ENCODE measurements at regions not wholly inside any gene's neighbourhood (a gene's known extent, or its start where the extent isn't known, plus 50 kb on each side); places are given as distances from the start of the nearest gene placed in this dataset.

- Mint-ChIP-seq H3K9me3 (peaks cover 0 to 6% (median 2%) of the 10 kb centered on the region in 5 donors), H3K4me3 (no peak overlapping the region), H3K4me1 (no peaks in the 10 kb centered on the region), H3K27me3 (peaks cover 0 to 3% of the 10 kb centered on the region in 2 donors), H3K36me3 (no peaks in the 10 kb centered on the region), H3K27ac (no peak overlapping the region)
- Histone ChIP-seq H3K27me3 (ENCODE audit: insufficient read depth, low read length, poor library complexity, severe bottlenecking) (no peaks in the 10 kb centered on the region), H3K4me3 (ENCODE audit: low read length) (no peak overlapping the region), H3K9me3 (ENCODE audit: low read length) (no peaks in the 10 kb centered on the region), H3K36me3 (ENCODE audit: insufficient read depth, low read length) (no peaks in the 10 kb centered on the region), H3K27ac (ENCODE audit: low read depth, low read length) (no peak overlapping the region), H3K4me1 (ENCODE audit: insufficient read depth, low read length) (no peaks in the 10 kb centered on the region)
- ChIA-PET CTCF (no interaction called here), POLR2A (no interaction called here)
- DNase-seq = no peak
Measured at GRCh38 chr13:47621931-47622330, 379.1 kb downstream of the SUCLA2 start.

- Mint-ChIP-seq H3K9me3 (peaks cover 5 to 14% (median 5%) of the 10 kb centered on the region in 5 donors), H3K4me1 (no peaks in the 10 kb centered on the region), H3K36me3 (no peaks in the 10 kb centered on the region), H3K4me3 (no peak overlapping the region), H3K27me3 (no peaks in the 10 kb centered on the region), H3K27ac (no peak overlapping the region)
- Histone ChIP-seq H3K9me3 (ENCODE audit: low read length) (no peaks in the 10 kb centered on the region), H3K27ac (ENCODE audit: low read depth, low read length) (no peak overlapping the region), H3K27me3 (ENCODE audit: insufficient read depth, low read length, poor library complexity, severe bottlenecking) (no peaks in the 10 kb centered on the region), H3K4me3 (ENCODE audit: low read length) (no peak overlapping the region), H3K4me1 (ENCODE audit: insufficient read depth, low read length) (no peaks in the 10 kb centered on the region), H3K36me3 (ENCODE audit: insufficient read depth, low read length) (no peaks in the 10 kb centered on the region)
- POLR2A ChIA-PET = no interaction called here
- CTCF ChIA-PET = no interaction called here
- no peak for DNase-seq
Measured at GRCh38 chr13:47611664-47612288, 389.3 kb downstream of the SUCLA2 start.

GRCh38 chr13:47610687-47611086 lies 390.4 kb downstream of the SUCLA2 start:
- Histone ChIP-seq H3K36me3 (ENCODE audit: insufficient read depth, low read length) (no peaks in the 10 kb centered on the region), H3K27me3 (ENCODE audit: insufficient read depth, low read length, poor library complexity, severe bottlenecking) (no peaks in the 10 kb centered on the region), H3K4me1 (ENCODE audit: insufficient read depth, low read length) (no peaks in the 10 kb centered on the region), H3K9me3 (ENCODE audit: low read length) (no peaks in the 10 kb centered on the region), H3K27ac (ENCODE audit: low read depth, low read length) (no peak overlapping the region), H3K4me3 (ENCODE audit: low read length) (no peak overlapping the region)
- no peaks in the 10 kb centered on the region for H3K27me3 Mint-ChIP-seq
- no peaks in the 10 kb centered on the region for H3K36me3 Mint-ChIP-seq
- POLR2A ChIA-PET = no interaction called here
- no peak for DNase-seq
- H3K9me3 Mint-ChIP-seq = peaks cover 5 to 19% (median 6%) of the 10 kb centered on the region in 5 donors
- no peak overlapping the region for H3K27ac Mint-ChIP-seq
- H3K4me1 Mint-ChIP-seq = no peaks in the 10 kb centered on the region
- no peak overlapping the region for H3K4me3 Mint-ChIP-seq
- CTCF ChIA-PET = no interaction called here

GRCh38 chr13:47603365-47603764 lies 397.7 kb downstream of the SUCLA2 start:
- no peak overlapping the region for H3K4me3 Mint-ChIP-seq
- no peaks in the 10 kb centered on the region for H3K36me3 Mint-ChIP-seq
- H3K9me3 Mint-ChIP-seq = peaks cover 5 to 18% (median 9%) of the 10 kb centered on the region in 5 donors
- Histone ChIP-seq H3K9me3 (ENCODE audit: low read length) (no peaks in the 10 kb centered on the region), H3K4me3 (ENCODE audit: low read length) (no peak overlapping the region), H3K4me1 (ENCODE audit: insufficient read depth, low read length) (no peaks in the 10 kb centered on the region), H3K27ac (ENCODE audit: low read depth, low read length) (no peak overlapping the region), H3K27me3 (ENCODE audit: insufficient read depth, low read length, poor library complexity, severe bottlenecking) (no peaks in the 10 kb centered on the region), H3K36me3 (ENCODE audit: insufficient read depth, low read length) (no peaks in the 10 kb centered on the region)
- no peaks in the 10 kb centered on the region for H3K27me3 Mint-ChIP-seq
- H3K4me1 Mint-ChIP-seq = no peaks in the 10 kb centered on the region
- POLR2A ChIA-PET = no interaction called here
- no peak for DNase-seq
- H3K27ac Mint-ChIP-seq = no peak overlapping the region
- CTCF ChIA-PET = no interaction called here

- Mint-ChIP-seq H3K27me3 (no peaks in the 10 kb centered on the region), H3K36me3 (no peaks in the 10 kb centered on the region), H3K4me1 (no peaks in the 10 kb centered on the region), H3K27ac (no peak overlapping the region), H3K9me3 (peaks cover 0 to 9% (median 5%) of the 10 kb centered on the region in 5 donors), H3K4me3 (no peak overlapping the region)
- Histone ChIP-seq H3K27me3 (ENCODE audit: insufficient read depth, low read length, poor library complexity, severe bottlenecking) (no peaks in the 10 kb centered on the region), H3K27ac (ENCODE audit: low read depth, low read length) (no peak overlapping the region), H3K9me3 (ENCODE audit: low read length) (peaks cover 3% of the 10 kb centered on the region), H3K4me1 (ENCODE audit: insufficient read depth, low read length) (no peaks in the 10 kb centered on the region), H3K4me3 (ENCODE audit: low read length) (no peak overlapping the region), H3K36me3 (ENCODE audit: insufficient read depth, low read length) (no peaks in the 10 kb centered on the region)
- DNase-seq = no peak
- ChIA-PET POLR2A (no interaction called here), CTCF (no interaction called here)
Measured at GRCh38 chr13:47598340-47598911, 402.6 kb downstream of the SUCLA2 start.

- H3K4me1 Mint-ChIP-seq = no peaks in the 10 kb centered on the region
- ChIA-PET POLR2A (no interaction called here), CTCF (no interaction called here)
- Histone ChIP-seq H3K27ac (ENCODE audit: low read depth, low read length) (no peak overlapping the region), H3K4me3 (ENCODE audit: low read length) (no peak overlapping the region), H3K36me3 (ENCODE audit: insufficient read depth, low read length) (no peaks in the 10 kb centered on the region), H3K4me1 (ENCODE audit: insufficient read depth, low read length) (no peaks in the 10 kb centered on the region), H3K27me3 (ENCODE audit: insufficient read depth, low read length, poor library complexity, severe bottlenecking) (no peaks in the 10 kb centered on the region), H3K9me3 (ENCODE audit: low read length) (peaks cover 3% of the 10 kb centered on the region)
- H3K27ac Mint-ChIP-seq = no peak overlapping the region
- no peaks in the 10 kb centered on the region for H3K36me3 Mint-ChIP-seq
- no peak overlapping the region for H3K4me3 Mint-ChIP-seq
- peaks cover 6 to 10% (median 9%) of the 10 kb centered on the region in 5 donors for H3K9me3 Mint-ChIP-seq
- DNase-seq = no peak
- no peaks in the 10 kb centered on the region for H3K27me3 Mint-ChIP-seq
Measured at GRCh38 chr13:47594833-47595232, 406.2 kb downstream of the SUCLA2 start.

GRCh38 chr13:47592256-47592655 lies 408.8 kb downstream of the SUCLA2 start:
- Histone ChIP-seq H3K27me3 (ENCODE audit: insufficient read depth, low read length, poor library complexity, severe bottlenecking) (no peaks in the 10 kb centered on the region), H3K36me3 (ENCODE audit: insufficient read depth, low read length) (no peaks in the 10 kb centered on the region), H3K4me1 (ENCODE audit: insufficient read depth, low read length) (no peaks in the 10 kb centered on the region), H3K9me3 (ENCODE audit: low read length) (peaks cover 3% of the 10 kb centered on the region), H3K4me3 (ENCODE audit: low read length) (no peak overlapping the region), H3K27ac (ENCODE audit: low read depth, low read length) (no peak overlapping the region)
- H3K4me1 Mint-ChIP-seq = no peaks in the 10 kb centered on the region
- POLR2A ChIA-PET = no interaction called here
- H3K27ac Mint-ChIP-seq = no peak overlapping the region
- no peak overlapping the region for H3K4me3 Mint-ChIP-seq
- H3K36me3 Mint-ChIP-seq = no peaks in the 10 kb centered on the region
- CTCF ChIA-PET = no interaction called here
- H3K27me3 Mint-ChIP-seq = peaks cover 0 to 1% of the 10 kb centered on the region in 2 donors
- H3K9me3 Mint-ChIP-seq = peaks cover 7 to 13% (median 10%) of the 10 kb centered on the region in 5 donors
- no peak for DNase-seq

GRCh38 chr13:47588676-47589075 lies 412.4 kb downstream of the SUCLA2 start:
- Mint-ChIP-seq H3K4me1 (no peaks in the 10 kb centered on the region), H3K27me3 (peaks cover 0 to 2% of the 10 kb centered on the region in 2 donors), H3K4me3 (no peak overlapping the region), H3K9me3 (peaks cover 7 to 15% (median 8%) of the 10 kb centered on the region in 5 donors), H3K36me3 (no peaks in the 10 kb centered on the region), H3K27ac (no peak overlapping the region)
- DNase-seq = no peak
- Histone ChIP-seq H3K36me3 (ENCODE audit: insufficient read depth, low read length) (no peaks in the 10 kb centered on the region), H3K9me3 (ENCODE audit: low read length) (no peaks in the 10 kb centered on the region), H3K4me3 (ENCODE audit: low read length) (no peak overlapping the region), H3K27ac (ENCODE audit: low read depth, low read length) (no peak overlapping the region), H3K4me1 (ENCODE audit: insufficient read depth, low read length) (no peaks in the 10 kb centered on the region), H3K27me3 (ENCODE audit: insufficient read depth, low read length, poor library complexity, severe bottlenecking) (no peaks in the 10 kb centered on the region)
- ChIA-PET POLR2A (no interaction called here), CTCF (no interaction called here)

Data from CD8-positive, alpha-beta memory T cell (primary cell).